NCI-H345 (cell line): ENCODE measurements at regions not wholly inside any gene's neighbourhood (a gene's known extent, or its start where the extent isn't known, plus 50 kb on each side); places are given as distances from the start of the nearest gene placed in this dataset.
A peak's percentile ranks its signal among the peaks of the same experiment; 100 is the strongest.
"Not testable (repeated sequence)": the region's sequence is repeated elsewhere in the genome, so short reads cannot be mapped to it uniquely, and the experiment has no call there.

Experiments used
- DNase-seq: peaks from one replicate; lab custom pipeline; 2025; lab: John Stamatoyannopoulos, UW

GRCh38 chr2:166831930-166832329 lies 56.4 kb upstream of the XIRP2 start:
- no peak for DNase-seq

- DNase-seq, result no peak
Measured at GRCh38 chr2:166825914-166826313, 62.4 kb upstream of the XIRP2 start.

- DNase-seq, result no peak
Measured at GRCh38 chr2:166814335-166814734, 73.9 kb upstream of the XIRP2 start.

GRCh38 chr2:166812166-166812891 lies 76.0 kb upstream of the XIRP2 start:
- no peak for DNase-seq

- no peak for DNase-seq
Measured at GRCh38 chr2:166805753-166806152, 82.5 kb upstream of the XIRP2 start.

GRCh38 chr2:166803373-166804000 lies 84.8 kb upstream of the XIRP2 start:
- DNase-seq, result peak; percentile 15

- DNase-seq, result no peak
Measured at GRCh38 chr2:166802475-166802874, 85.8 kb upstream of the XIRP2 start.

GRCh38 chr2:166792808-166793207 lies 95.5 kb upstream of the XIRP2 start:
- no peak for DNase-seq

- DNase-seq, result no peak
Measured at GRCh38 chr2:166786707-166787106, 101.6 kb upstream of the XIRP2 start.

- peak; percentile 70 for DNase-seq
Measured at GRCh38 chr2:166784296-166784946, 103.9 kb upstream of the XIRP2 start.

GRCh38 chr2:166775176-166775575 lies 113.1 kb upstream of the XIRP2 start:
- no peak for DNase-seq

- peak; percentile 1 for DNase-seq
Measured at GRCh38 chr2:166773308-166773949, 114.9 kb upstream of the XIRP2 start.

- DNase-seq, result no peak
Measured at GRCh38 chr2:166768393-166769123, 119.7 kb upstream of the XIRP2 start.

GRCh38 chr2:166766769-166767322 lies 121.4 kb upstream of the XIRP2 start:
- DNase-seq, result not testable (repeated sequence)

GRCh38 chr2:166766220-166766619 lies 122.1 kb upstream of the XIRP2 start:
- DNase-seq, result no peak

GRCh38 chr2:166765141-166765540 lies 123.1 kb upstream of the XIRP2 start:
- DNase-seq, result peak; percentile 0

GRCh38 chr2:166764702-166765101 lies 123.6 kb upstream of the XIRP2 start:
- DNase-seq, result no peak

- no peak for DNase-seq
Measured at GRCh38 chr2:166764216-166764615, 124.1 kb upstream of the XIRP2 start.

- DNase-seq, result no peak
Measured at GRCh38 chr2:166762746-166763145, 125.5 kb upstream of the XIRP2 start.

GRCh38 chr2:166758956-166759355 lies 129.3 kb upstream of the XIRP2 start:
- DNase-seq, result no peak

GRCh38 chr2:166750624-166751023 lies 137.7 kb upstream of the XIRP2 start:
- DNase-seq, result no peak

- DNase-seq, result not testable (repeated sequence)
Measured at GRCh38 chr2:166744117-166744516, 144.2 kb upstream of the XIRP2 start.
